ENCODE measurements at regions not wholly inside any gene's neighbourhood (a gene's known extent, or its start where the extent isn't known, plus 50 kb on each side); places are given as distances from the start of the nearest gene placed in this dataset.

- no peaks in the 10 kb centered on the region for H3K4me1 Mint-ChIP-seq
- peak overlapping the region in 1 of 6 donors; percentile 59 for H3K27ac Mint-ChIP-seq
- no peak overlapping the region for H3K4me3 Mint-ChIP-seq
- ATAC-seq (ENCODE audit: low read depth in 2 of 2) (no peak), DNase-seq (no peak)
- peaks cover 0 to 2% (median 0%) of the 10 kb centered on the region in 7 donors for H3K9me3 Mint-ChIP-seq
- H3K27me3 Mint-ChIP-seq = peaks cover 0 to 8% (median 6%) of the 10 kb centered on the region in 3 donors
- H3K36me3 Mint-ChIP-seq = no peaks in the 10 kb centered on the region
Measured at GRCh38 chr1:116299248-116299647, 73.8 kb upstream of the ATP1A1 start.

- DNase-seq (no peak), ATAC-seq (ENCODE audit: low read depth in 2 of 2) (no peak)
- Mint-ChIP-seq H3K4me1 (no peaks in the 10 kb centered on the region), H3K36me3 (no peaks in the 10 kb centered on the region), H3K27me3 (peaks cover 0 to 8% (median 6%) of the 10 kb centered on the region in 3 donors), H3K9me3 (peaks cover 0 to 6% (median 0%) of the 10 kb centered on the region in 7 donors), H3K4me3 (no peak overlapping the region), H3K27ac (no peak overlapping the region)
Measured at GRCh38 chr1:116302281-116302680, 70.8 kb upstream of the ATP1A1 start.

DNA sequence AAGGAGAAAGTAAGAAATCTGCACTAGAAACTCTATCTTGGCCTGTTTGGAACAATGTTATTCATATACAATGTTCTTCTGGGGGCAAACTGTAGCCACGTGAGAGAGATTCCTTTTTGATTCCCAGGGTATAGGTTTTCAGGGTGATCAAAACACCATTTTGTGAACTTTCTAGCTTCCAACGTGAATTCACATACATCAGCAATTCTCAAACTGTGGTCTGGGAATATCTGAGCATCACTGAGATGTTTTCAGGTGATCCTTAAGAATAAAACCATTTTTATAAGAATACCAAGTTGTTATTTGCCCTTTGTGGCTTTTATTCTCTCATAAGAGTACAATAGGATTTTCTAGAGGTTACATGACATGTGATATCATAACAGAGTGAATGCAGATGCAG, 66.9 kb upstream of the ATP1A1 start:
- Mint-ChIP-seq H3K27me3 (peaks cover 0 to 8% (median 0%) of the 10 kb centered on the region in 3 donors), H3K9me3 (peaks cover 0 to 6% (median 0%) of the 10 kb centered on the region in 7 donors), H3K36me3 (no peaks in the 10 kb centered on the region), H3K4me1 (no peaks in the 10 kb centered on the region), H3K4me3 (no peak overlapping the region), H3K27ac (no peak overlapping the region)
- DNase-seq (no peak), ATAC-seq (ENCODE audit: low read depth in 2 of 2) (no peak)

DNA sequence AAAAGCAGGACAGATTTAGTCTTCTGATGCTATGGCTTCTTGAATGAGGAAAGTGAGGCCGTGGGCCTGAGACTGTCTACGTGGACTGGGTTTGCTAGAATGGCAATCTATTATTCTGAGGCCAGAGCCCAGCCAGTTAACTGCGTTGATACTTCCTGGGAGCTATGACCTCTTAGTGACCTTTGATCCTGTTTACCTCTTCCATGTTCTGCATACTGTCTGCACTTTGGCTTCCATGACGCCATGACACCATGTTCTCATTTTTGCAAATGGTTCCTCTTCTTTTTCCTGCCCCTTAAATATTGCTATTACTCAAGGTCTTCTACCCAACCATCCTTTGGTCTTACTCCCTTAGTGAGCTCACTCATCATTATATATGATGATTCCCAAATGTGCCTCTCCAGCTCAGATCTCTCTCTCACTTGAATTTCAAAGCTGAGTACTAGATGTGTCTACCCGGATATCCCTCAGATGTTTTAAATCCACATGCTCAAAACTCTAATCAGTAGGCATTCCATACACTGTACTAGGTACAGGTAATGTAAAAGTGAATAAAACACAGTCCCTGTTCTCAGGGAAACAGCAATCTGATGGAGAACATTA, 66.1 kb upstream of the ATP1A1 start:
- H3K4me3 Mint-ChIP-seq = no peak overlapping the region
- H3K36me3 Mint-ChIP-seq = no peaks in the 10 kb centered on the region

GRCh38 chr1:116308276-116308675, 64.8 kb upstream of the ATP1A1 start:
- no peak for ATAC-seq (ENCODE audit: low read depth in 2 of 2)
- no peak for DNase-seq
- H3K36me3 Mint-ChIP-seq = no peaks in the 10 kb centered on the region
- no peak overlapping the region for H3K27ac Mint-ChIP-seq
- peaks cover 0 to 6% (median 0%) of the 10 kb centered on the region in 7 donors for H3K9me3 Mint-ChIP-seq
- peaks cover 0 to 8% (median 0%) of the 10 kb centered on the region in 3 donors for H3K27me3 Mint-ChIP-seq
- no peaks in the 10 kb centered on the region for H3K4me1 Mint-ChIP-seq
- no peak overlapping the region for H3K4me3 Mint-ChIP-seq

More for the DNA sequence above, 66.1 kb upstream of the ATP1A1 start:
- Mint-ChIP-seq H3K27ac (no peak overlapping the region), H3K9me3 (peaks cover 0 to 6% (median 0%) of the 10 kb centered on the region in 7 donors), H3K27me3 (peaks cover 0 to 8% (median 0%) of the 10 kb centered on the region in 3 donors), H3K4me1 (no peaks in the 10 kb centered on the region)
- ATAC-seq (ENCODE audit: low read depth in 2 of 2) (no peak), DNase-seq (no peak)

- H3K9me3 Mint-ChIP-seq = peaks cover 0 to 6% (median 0%) of the 10 kb centered on the region in 7 donors
- H3K27me3 Mint-ChIP-seq = peaks cover 0 to 8% (median 0%) of the 10 kb centered on the region in 3 donors
- H3K4me3 Mint-ChIP-seq = no peak overlapping the region
- no peak overlapping the region for H3K27ac Mint-ChIP-seq
- no peak for DNase-seq
- no peaks in the 10 kb centered on the region for H3K4me1 Mint-ChIP-seq
- ATAC-seq (ENCODE audit: low read depth in 2 of 2) = no peak
- H3K36me3 Mint-ChIP-seq = no peaks in the 10 kb centered on the region
Measured at GRCh38 chr1:116309090-116309870, 63.8 kb upstream of the ATP1A1 start.

DNA sequence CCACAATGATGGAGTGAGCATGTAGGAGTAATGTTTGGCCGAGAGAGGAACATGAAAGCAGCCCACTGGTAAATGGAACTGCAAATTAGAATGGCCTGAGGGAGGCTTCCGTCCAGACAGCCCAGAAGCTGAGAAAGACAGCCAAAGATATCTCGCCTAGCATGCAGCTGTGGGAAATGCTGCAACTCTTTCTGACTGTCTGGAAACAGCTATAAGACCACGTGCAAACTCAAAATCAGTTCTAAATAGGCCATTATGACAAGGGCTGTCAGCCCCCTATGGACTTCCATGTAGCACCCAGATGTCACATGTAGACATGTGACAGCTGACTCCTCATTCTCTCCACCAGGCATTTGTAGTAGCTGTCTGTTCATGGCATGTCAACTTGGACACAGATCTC, 62.9 kb upstream of the ATP1A1 start:
- no peaks in the 10 kb centered on the region for H3K9me3 Mint-ChIP-seq
- H3K27me3 Mint-ChIP-seq = peaks cover 0 to 8% (median 0%) of the 10 kb centered on the region in 3 donors
- H3K4me1 Mint-ChIP-seq = no peaks in the 10 kb centered on the region
- DNase-seq (no peak), ATAC-seq (ENCODE audit: low read depth in 2 of 2) (no peak)
- H3K27ac Mint-ChIP-seq = no peak overlapping the region
- no peaks in the 10 kb centered on the region for H3K36me3 Mint-ChIP-seq
- H3K4me3 Mint-ChIP-seq = no peak overlapping the region

- Mint-ChIP-seq H3K9me3 (no peaks in the 10 kb centered on the region), H3K4me3 (no peak overlapping the region), H3K27me3 (peaks cover 0 to 13% (median 0%) of the 10 kb centered on the region in 3 donors), H3K4me1 (no peaks in the 10 kb centered on the region), H3K36me3 (no peaks in the 10 kb centered on the region), H3K27ac (no peak overlapping the region)
- ATAC-seq (ENCODE audit: low read depth in 2 of 2) (no peak), DNase-seq (no peak)
Measured at GRCh38 chr1:116311193-116311592, 61.9 kb upstream of the ATP1A1 start.

- no peak for DNase-seq
- Mint-ChIP-seq H3K9me3 (no peaks in the 10 kb centered on the region), H3K4me3 (no peak overlapping the region), H3K4me1 (no peaks in the 10 kb centered on the region), H3K27ac (no peak overlapping the region), H3K27me3 (peaks cover 0 to 21% (median 0%) of the 10 kb centered on the region in 3 donors), H3K36me3 (no peaks in the 10 kb centered on the region)
- no peak for ATAC-seq (ENCODE audit: low read depth in 2 of 2)
Measured at GRCh38 chr1:116311756-116312680, 61.0 kb upstream of the ATP1A1 start.

GRCh38 chr1:116312681-116313069, 60.4 kb upstream of the ATP1A1 start:
- Mint-ChIP-seq H3K4me3 (no peak overlapping the region), H3K36me3 (no peaks in the 10 kb centered on the region), H3K27me3 (peaks cover 0 to 23% (median 0%) of the 10 kb centered on the region in 3 donors), H3K27ac (no peak overlapping the region), H3K9me3 (no peaks in the 10 kb centered on the region), H3K4me1 (no peaks in the 10 kb centered on the region)
- no peak for ATAC-seq (ENCODE audit: low read depth in 2 of 2)
- DNase-seq = no peak

DNA sequence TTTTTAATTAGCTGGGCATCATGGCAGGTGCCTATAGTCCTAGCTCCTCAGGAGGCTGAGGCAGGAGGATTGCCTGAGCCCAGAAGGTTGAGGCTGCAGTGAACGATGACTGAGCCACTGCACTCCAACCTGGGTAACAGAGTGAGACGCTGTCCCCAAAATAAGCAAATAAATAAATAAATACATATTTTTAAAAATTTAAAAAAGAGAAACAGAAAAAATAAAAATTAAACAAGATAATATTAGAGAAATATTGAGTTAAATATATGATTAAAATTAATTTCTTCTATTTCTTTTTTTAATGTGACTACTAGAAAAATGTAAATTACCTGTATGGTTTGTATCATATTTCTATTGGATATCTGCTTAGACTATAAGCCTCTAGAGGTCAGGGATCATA, 59.3 kb upstream of the ATP1A1 start:
- Mint-ChIP-seq H3K36me3 (no peaks in the 10 kb centered on the region), H3K27ac (no peak overlapping the region), H3K4me3 (no peak overlapping the region), H3K4me1 (no peaks in the 10 kb centered on the region), H3K9me3 (no peaks in the 10 kb centered on the region), H3K27me3 (peaks cover 0 to 25% (median 0%) of the 10 kb centered on the region in 3 donors)
- ATAC-seq (ENCODE audit: low read depth in 2 of 2) = no peak
- DNase-seq = no peak

GRCh38 chr1:116314305-116314919, 58.6 kb upstream of the ATP1A1 start:
- no peak overlapping the region for H3K27ac Mint-ChIP-seq
- no peak for DNase-seq
- no peak overlapping the region for H3K4me3 Mint-ChIP-seq
- H3K9me3 Mint-ChIP-seq = no peaks in the 10 kb centered on the region
- H3K27me3 Mint-ChIP-seq = peaks cover 0 to 25% (median 0%) of the 10 kb centered on the region in 3 donors
- H3K4me1 Mint-ChIP-seq = no peaks in the 10 kb centered on the region
- no peak for ATAC-seq (ENCODE audit: low read depth in 2 of 2)
- H3K36me3 Mint-ChIP-seq = no peaks in the 10 kb centered on the region

DNA sequence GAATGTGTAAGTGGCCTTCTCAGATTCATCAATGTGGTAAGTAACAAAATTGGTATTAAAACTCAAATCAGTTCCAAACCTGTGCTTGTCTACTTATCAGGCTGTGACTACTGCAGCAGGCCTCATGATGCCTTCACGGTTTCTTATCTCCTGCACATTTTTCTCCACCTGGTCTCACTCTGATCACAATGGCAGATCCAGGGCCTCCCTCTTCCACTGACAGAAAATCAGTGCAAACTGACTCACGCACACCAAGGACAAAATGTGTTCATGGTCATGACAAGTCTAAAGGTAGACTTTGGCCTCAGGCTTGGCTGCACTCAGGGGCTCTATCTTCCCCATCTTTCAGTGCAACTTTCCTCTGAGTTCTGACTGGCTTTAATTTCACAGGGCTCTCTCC, 56.7 kb upstream of the ATP1A1 start:
- no peaks in the 10 kb centered on the region for H3K36me3 Mint-ChIP-seq
- ATAC-seq (ENCODE audit: low read depth in 2 of 2) (no peak), DNase-seq (no peak)
- H3K27me3 Mint-ChIP-seq = peaks cover 0 to 22% (median 0%) of the 10 kb centered on the region in 3 donors
- H3K27ac Mint-ChIP-seq = no peak overlapping the region
- H3K9me3 Mint-ChIP-seq = no peaks in the 10 kb centered on the region
- no peak overlapping the region for H3K4me3 Mint-ChIP-seq
- no peaks in the 10 kb centered on the region for H3K4me1 Mint-ChIP-seq

Data from naive B cell (primary cell).